ENCODE measurements at regions not wholly inside any gene's neighbourhood (a gene's known extent, or its start where the extent isn't known, plus 50 kb on each side); places are given as distances from the start of the nearest gene placed in this dataset.
A peak's percentile ranks its signal among the peaks of the same experiment; 100 is the strongest.

- no peaks in the 10 kb centered on the region for H3K27me3 ChIP-seq (ENCODE audit: low read depth)
- no peak for DNase-seq
- intact Hi-C loops (cut with micrococcal nuclease) = no loop called here
- no peaks in the 10 kb centered on the region for H3K4me1 ChIP-seq
- H3K9me3 ChIP-seq (replicated peaks) = no peaks in the 10 kb centered on the region
- H3K4me3 ChIP-seq = no peak overlapping the region
- no peaks in the 10 kb centered on the region for H3K36me3 ChIP-seq
- TF ChIP-seq, protein P1, sequence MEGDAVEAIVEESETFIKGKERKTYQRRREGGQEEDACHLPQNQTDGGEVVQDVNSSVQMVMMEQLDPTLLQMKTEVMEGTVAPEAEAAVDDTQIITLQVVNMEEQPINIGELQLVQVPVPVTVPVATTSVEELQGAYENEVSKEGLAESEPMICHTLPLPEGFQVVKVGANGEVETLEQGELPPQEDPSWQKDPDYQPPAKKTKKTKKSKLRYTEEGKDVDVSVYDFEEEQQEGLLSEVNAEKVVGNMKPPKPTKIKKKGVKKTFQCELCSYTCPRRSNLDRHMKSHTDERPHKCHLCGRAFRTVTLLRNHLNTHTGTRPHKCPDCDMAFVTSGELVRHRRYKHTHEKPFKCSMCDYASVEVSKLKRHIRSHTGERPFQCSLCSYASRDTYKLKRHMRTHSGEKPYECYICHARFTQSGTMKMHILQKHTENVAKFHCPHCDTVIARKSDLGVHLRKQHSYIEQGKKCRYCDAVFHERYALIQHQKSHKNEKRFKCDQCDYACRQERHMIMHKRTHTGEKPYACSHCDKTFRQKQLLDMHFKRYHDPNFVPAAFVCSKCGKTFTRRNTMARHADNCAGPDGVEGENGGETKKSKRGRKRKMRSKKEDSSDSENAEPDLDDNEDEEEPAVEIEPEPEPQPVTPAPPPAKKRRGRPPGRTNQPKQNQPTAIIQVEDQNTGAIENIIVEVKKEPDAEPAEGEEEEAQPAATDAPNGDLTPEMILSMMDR (IDR thresholded peaks at IDR 0.05; ENCODE audit: borderline replicate concordance) = no peak
- no peak overlapping the region for H3K27ac ChIP-seq (replicated peaks)
These were observed 371.9 kb downstream of the GABRG1 start for GRCh38 chr4:45751877-45752530.

DNA sequence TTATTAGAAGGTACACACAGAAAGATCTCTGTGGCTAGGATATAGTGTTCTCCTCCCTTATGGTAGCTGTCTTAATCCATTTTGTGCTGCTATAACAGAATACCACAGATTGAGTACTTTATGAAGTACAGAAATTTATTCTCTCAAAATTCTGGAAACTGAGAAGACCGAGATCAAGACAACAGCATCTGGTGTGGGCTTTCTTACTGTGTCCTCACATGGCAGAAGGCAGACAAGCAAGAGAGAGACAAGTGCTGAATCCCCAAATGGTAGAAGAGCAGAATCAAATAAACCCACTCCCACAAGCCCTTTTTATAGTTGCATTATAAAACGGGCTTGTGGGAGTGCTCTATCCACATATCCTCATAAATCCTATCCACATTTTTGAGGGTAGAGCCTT lies 373.1 kb downstream of the GABRG1 start:
- H3K36me3 ChIP-seq = no peaks in the 10 kb centered on the region
- intact Hi-C loops (cut with micrococcal nuclease) = no loop called here
- TF ChIP-seq, protein P1 (IDR thresholded peaks at IDR 0.05; ENCODE audit: borderline replicate concordance) = no peak

GRCh38 chr4:45745741-45746140 lies 378.1 kb downstream of the GABRG1 start:
- Histone ChIP-seq H3K4me3 (no peak overlapping the region), H3K9me3 (replicated peaks) (peaks cover 22% of the 10 kb centered on the region), H3K27ac (replicated peaks) (no peak overlapping the region), H3K4me1 (no peaks in the 10 kb centered on the region), H3K36me3 (no peaks in the 10 kb centered on the region), H3K27me3 (ENCODE audit: low read depth) (no peaks in the 10 kb centered on the region)
- TF ChIP-seq, protein P1 (IDR thresholded peaks at IDR 0.05; ENCODE audit: borderline replicate concordance) = no peak
- no peak for DNase-seq
- intact Hi-C loops (cut with micrococcal nuclease) = no loop called here

More for the DNA sequence above, 373.1 kb downstream of the GABRG1 start:
- no peak for DNase-seq
- Histone ChIP-seq H3K4me1 (no peaks in the 10 kb centered on the region), H3K4me3 (no peak overlapping the region), H3K27me3 (ENCODE audit: low read depth) (no peaks in the 10 kb centered on the region), H3K9me3 (replicated peaks) (no peaks in the 10 kb centered on the region), H3K27ac (replicated peaks) (no peak overlapping the region)

GRCh38 chr4:45741897-45742296 lies 382.0 kb downstream of the GABRG1 start:
- H3K4me3 ChIP-seq = no peak overlapping the region

GRCh38 chr4:45732161-45732560 lies 391.7 kb downstream of the GABRG1 start:
- no peaks in the 10 kb centered on the region for H3K27me3 ChIP-seq (ENCODE audit: low read depth)
- no peak overlapping the region for H3K27ac ChIP-seq (replicated peaks)
- TF ChIP-seq, protein P1 (IDR thresholded peaks at IDR 0.05; ENCODE audit: borderline replicate concordance) = no peak
- H3K9me3 ChIP-seq (replicated peaks) = no peaks in the 10 kb centered on the region
- no peak overlapping the region for H3K4me3 ChIP-seq
- intact Hi-C loops (cut with micrococcal nuclease) = no loop called here
- no peaks in the 10 kb centered on the region for H3K36me3 ChIP-seq
- no peaks in the 10 kb centered on the region for H3K4me1 ChIP-seq
- DNase-seq = no peak

More at GRCh38 chr4:45741897-45742296, 382.0 kb downstream of the GABRG1 start:
- H3K27ac ChIP-seq (replicated peaks) = no peak overlapping the region
- H3K4me1 ChIP-seq = no peaks in the 10 kb centered on the region
- DNase-seq = no peak
- intact Hi-C loops (cut with micrococcal nuclease) = no loop called here
- H3K27me3 ChIP-seq (ENCODE audit: low read depth) = no peaks in the 10 kb centered on the region
- no peaks in the 10 kb centered on the region for H3K36me3 ChIP-seq
- H3K9me3 ChIP-seq (replicated peaks) = peaks cover 43% of the 10 kb centered on the region
- TF ChIP-seq, protein P1 (IDR thresholded peaks at IDR 0.05; ENCODE audit: borderline replicate concordance) = peak; percentile 38
